GM19035 (cell line): ENCODE measurements at regions not wholly inside any gene's neighbourhood (a gene's known extent, or its start where the extent isn't known, plus 50 kb on each side); places are given as distances from the start of the nearest gene placed in this dataset.

Source experiments
- ATAC-seq: cut with Tn5 transposase; IDR thresholded peaks from one replicate; pipeline ENCODE4 v1.9.1; 2021; ENCODE audit not compliant: unreplicated experiment

GRCh38 chr10:4663162-4663992, 162.6 kb upstream of the AKR1E2 start:
- no peak for ATAC-seq

GRCh38 chr10:4662576-4663161, 163.3 kb upstream of the AKR1E2 start:
- ATAC-seq: no peak

- ATAC-seq: no peak
Measured at GRCh38 chr10:4661511-4662255, 164.3 kb upstream of the AKR1E2 start.

- ATAC-seq: no peak
Measured at GRCh38 chr10:4658777-4659176, 167.2 kb upstream of the AKR1E2 start.

GRCh38 chr10:4656576-4657194, 169.3 kb upstream of the AKR1E2 start:
- no peak for ATAC-seq

GRCh38 chr10:4655879-4656278, 170.1 kb upstream of the AKR1E2 start:
- no peak for ATAC-seq

- no peak for ATAC-seq
Measured at GRCh38 chr10:4655406-4655805, 170.6 kb upstream of the AKR1E2 start.

- no peak for ATAC-seq
Measured at GRCh38 chr10:4654496-4654895, 171.5 kb upstream of the AKR1E2 start.

GRCh38 chr10:4653160-4653559, 172.8 kb upstream of the AKR1E2 start:
- ATAC-seq: no peak

- ATAC-seq: peak; percentile 53
Measured at GRCh38 chr10:4652111-4653010, 173.6 kb upstream of the AKR1E2 start.

GRCh38 chr10:4651404-4652037, 174.5 kb upstream of the AKR1E2 start:
- ATAC-seq: peak; percentile 51

GRCh38 chr10:4650582-4650981, 175.4 kb upstream of the AKR1E2 start:
- ATAC-seq: no peak

- ATAC-seq: no peak
Measured at GRCh38 chr10:4649886-4650508, 176.0 kb upstream of the AKR1E2 start.

- ATAC-seq: no peak
Measured at GRCh38 chr10:4649471-4649870, 176.5 kb upstream of the AKR1E2 start.

- no peak for ATAC-seq
Measured at GRCh38 chr10:4648999-4649398, 177.0 kb upstream of the AKR1E2 start.

- ATAC-seq: no peak
Measured at GRCh38 chr10:4647109-4647785, 178.8 kb upstream of the AKR1E2 start.

- ATAC-seq: no peak
Measured at GRCh38 chr10:4646547-4646946, 179.5 kb upstream of the AKR1E2 start.

- ATAC-seq: no peak
Measured at GRCh38 chr10:4645836-4646235, 180.2 kb upstream of the AKR1E2 start.

- ATAC-seq: no peak
Measured at GRCh38 chr10:4643471-4643870, 182.5 kb upstream of the AKR1E2 start.
